Right atrium auricular region (tissue), 2 donors: ENCODE measurements at regions not wholly inside any gene's neighbourhood (a gene's known extent, or its start where the extent isn't known, plus 50 kb on each side); places are given as distances from the start of the nearest gene placed in this dataset.
"Not testable (repeated sequence)": the region's sequence is repeated elsewhere in the genome, so short reads cannot be mapped to it uniquely, and the experiment has no call there.

Experiments used
- DNase-seq: peaks from one replicate; pipeline ENCODE4 v3.0.0-alpha.2; 2019; ENCODE audit warnings: low spot score
- H3K27ac ChIP-seq, 2 donors: fragments of 200-600 bp; sonication (generic); 1 replicate in 1 of 2; 2 replicates in 1 of 2; pipeline ENCODE4 v1.5.1; 2016 to 2019
- H3K27me3 ChIP-seq, 2 donors: fragments of 200-600 bp; sonication (generic); one replicate each; pipeline versions ENCODE4 v1.5.1 to v1.6.0; 2017 to 2019
- H3K36me3 ChIP-seq: fragments of 200-600 bp; sonication (generic); one replicate; pipeline ENCODE4 v1.5.1; 2016
- H3K4me1 ChIP-seq, 2 donors: fragments of 200-600 bp; sonication (generic); one replicate each; pipeline versions ENCODE4 v1.5.1 to v1.6.0; 2017 to 2019
- H3K4me3 ChIP-seq, 2 donors: fragments of 200-600 bp; sonication (generic); 1 replicate in 1 of 2; 2 replicates in 1 of 2; pipeline ENCODE4 v1.5.1; 2017 to 2019; ENCODE audit warnings: mild to moderate bottlenecking in 1 of 2, moderate library complexity in 1 of 2
- H3K9me3 ChIP-seq, 2 donors: fragments of 200-600 bp; sonication (generic); one replicate each; pipeline ENCODE4 v1.5.1; 2019
- TF ChIP-seq, protein P1 (sequence below), 2 donors: fragments of 200-600 bp; sonication (generic); IDR thresholded peaks; one replicate each; pipeline ENCODE4 v1.5.1; 2019; ENCODE audit warnings: antibody characterized with exemption in 2 of 2

DNA sequence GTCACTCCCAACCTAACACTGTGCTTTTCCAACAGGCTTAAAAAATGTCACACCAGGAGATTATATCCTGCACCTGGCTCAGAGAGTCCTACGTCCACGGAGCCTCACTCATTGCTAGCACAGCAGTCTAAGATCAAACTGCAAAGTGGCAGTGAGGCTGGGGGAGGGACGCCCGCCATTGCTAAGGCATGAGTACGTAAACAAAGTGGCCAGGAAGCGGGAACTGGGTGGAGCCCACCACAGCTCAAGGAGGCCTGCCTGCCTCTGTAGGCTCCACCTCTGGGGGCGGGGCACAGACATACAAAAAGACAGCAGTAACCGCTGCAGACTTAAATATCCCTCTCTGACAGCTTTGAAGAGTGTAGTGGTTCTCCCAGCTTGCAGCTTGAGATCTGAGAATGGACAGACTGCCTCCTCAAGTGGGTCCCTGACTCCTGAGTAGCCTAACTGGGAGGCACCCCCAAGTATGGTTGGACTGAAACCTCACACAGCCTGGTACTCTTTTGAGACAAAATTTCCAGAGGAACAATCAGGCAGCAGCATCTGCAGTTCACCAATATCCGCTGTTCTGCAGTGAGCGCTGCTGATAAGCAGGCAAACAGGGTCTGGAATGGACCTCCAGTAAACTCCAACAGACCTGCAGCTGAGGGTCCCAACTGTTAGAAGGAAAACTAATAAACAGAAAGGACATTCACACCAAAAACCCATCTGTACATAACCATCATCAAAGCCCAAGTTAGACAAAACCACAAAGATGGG is 2986.4 kb upstream of the OR11H1 start:
- not testable (repeated sequence) for H3K4me1 ChIP-seq, H3K9me3 ChIP-seq, DNase-seq, H3K27me3 ChIP-seq, H3K36me3 ChIP-seq, H3K27ac ChIP-seq, H3K4me3 ChIP-seq

DNA sequence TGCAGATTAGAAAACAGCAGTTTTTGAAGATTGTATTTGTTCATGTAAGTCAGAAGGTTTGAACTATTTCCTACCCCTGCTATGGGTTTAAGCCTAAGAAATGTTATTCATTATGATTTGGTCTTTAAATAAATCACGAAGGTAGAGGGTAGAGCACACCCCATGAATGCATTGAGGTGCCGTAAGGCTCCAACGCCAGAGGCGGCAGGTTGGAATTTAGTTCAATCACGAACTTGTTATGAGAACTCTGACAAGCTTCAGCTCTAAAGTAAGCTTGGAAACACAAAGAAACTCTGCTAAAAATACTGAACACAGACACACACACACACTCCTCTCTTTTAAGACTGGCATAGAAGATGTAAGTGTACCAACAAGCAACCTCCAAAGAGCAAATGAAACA is 2974.6 kb upstream of the OR11H1 start:
- H3K4me1 ChIP-seq, H3K27me3 ChIP-seq, DNase-seq, H3K4me3 ChIP-seq, H3K36me3 ChIP-seq, H3K9me3 ChIP-seq, H3K27ac ChIP-seq: not testable (repeated sequence)

DNA sequence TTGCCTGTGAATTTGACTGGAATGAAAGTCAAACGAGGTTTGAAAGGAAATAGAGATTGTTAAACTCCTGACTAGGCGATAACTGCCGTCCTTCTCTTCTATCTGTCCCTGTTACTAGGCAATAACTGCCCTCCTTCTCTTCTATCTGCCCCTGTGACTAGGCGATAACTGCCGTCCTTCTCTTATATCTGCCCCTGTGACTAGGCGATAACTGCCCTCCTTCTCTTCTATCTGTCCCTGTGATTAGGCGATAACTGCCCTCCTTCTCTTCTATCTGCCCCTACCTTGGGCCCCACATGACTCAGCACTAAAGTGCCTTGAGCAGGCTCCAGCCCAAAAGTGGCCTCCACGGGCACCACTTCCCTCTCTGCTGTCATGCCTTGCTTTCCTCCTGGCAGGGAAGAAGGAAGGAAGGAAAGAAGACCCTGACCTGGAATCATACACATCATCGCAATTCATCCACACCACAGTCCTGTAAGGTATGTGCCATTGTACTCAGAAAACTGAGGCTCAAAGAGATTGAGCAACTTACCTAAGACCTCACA is 2973.3 kb upstream of the OR11H1 start:
- H3K4me3 ChIP-seq, H3K27ac ChIP-seq, H3K9me3 ChIP-seq, H3K4me1 ChIP-seq, H3K36me3 ChIP-seq, H3K27me3 ChIP-seq, DNase-seq: not testable (repeated sequence)

DNA sequence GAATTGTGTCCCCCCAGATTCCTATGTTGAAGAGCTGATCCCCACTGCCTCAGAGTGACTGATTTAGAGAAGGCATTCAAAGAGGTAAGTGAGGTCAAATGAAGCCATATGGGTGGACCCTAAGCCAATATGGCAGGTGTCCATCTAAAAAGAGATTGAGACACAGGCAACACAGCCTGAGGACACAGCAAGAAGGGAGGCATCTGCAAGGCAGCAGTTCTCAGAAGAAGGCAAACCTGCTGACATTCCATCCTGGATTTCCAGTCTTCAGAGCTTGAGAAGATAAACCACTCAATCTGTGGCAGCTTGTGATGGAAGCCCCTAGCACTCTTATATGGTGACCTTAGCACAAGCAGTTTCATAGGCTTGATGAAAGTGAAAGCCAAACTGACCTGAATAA is 2956.5 kb upstream of the OR11H1 start:
- H3K4me3 ChIP-seq, H3K9me3 ChIP-seq, H3K36me3 ChIP-seq, H3K27ac ChIP-seq, H3K27me3 ChIP-seq, H3K4me1 ChIP-seq, DNase-seq: not testable (repeated sequence)

DNA sequence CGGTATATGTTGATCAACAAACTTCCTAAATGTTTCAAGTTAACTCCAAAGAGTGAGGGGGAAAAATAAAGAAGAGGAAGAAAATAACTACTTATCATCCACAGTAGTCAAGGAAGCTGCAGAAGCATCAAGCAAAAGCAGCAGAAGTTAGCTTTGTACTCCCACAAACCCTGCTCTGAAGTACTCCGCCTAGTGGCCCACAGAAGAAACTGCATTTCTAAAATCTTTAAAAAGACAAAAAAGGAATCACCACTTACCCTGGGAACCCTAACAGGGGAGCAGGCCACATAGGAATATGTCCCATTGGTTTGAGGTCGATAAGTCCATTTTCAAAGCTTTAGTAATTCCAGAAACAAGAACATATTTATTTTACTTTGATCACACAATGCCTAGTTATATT is 2948.3 kb upstream of the OR11H1 start:
- H3K4me3 ChIP-seq, H3K4me1 ChIP-seq, H3K27me3 ChIP-seq, H3K27ac ChIP-seq, H3K9me3 ChIP-seq, DNase-seq, H3K36me3 ChIP-seq: not testable (repeated sequence)

DNA sequence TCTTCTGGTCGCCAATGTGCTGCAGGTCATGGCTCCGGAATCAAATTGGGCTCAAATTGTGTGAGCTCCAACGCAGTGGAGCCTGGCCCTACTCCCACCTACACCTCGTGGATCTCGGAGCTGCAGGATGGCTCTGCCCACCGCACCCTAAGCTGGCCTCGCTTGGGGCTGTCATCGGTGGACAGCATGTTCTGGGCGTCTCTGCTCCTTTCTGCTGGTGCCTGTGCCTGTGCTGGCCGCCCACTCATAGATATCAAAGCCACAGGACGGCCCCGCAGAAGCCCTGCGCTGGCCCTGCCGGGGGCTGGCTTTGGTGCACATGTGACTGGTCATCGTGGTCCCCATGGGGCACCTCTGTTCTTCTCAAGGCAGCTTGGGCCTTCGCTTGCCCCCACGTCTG is 2943.5 kb upstream of the OR11H1 start:
- not testable (repeated sequence) for H3K27ac ChIP-seq, DNase-seq, H3K9me3 ChIP-seq, H3K36me3 ChIP-seq, H3K27me3 ChIP-seq, H3K4me1 ChIP-seq, H3K4me3 ChIP-seq

DNA sequence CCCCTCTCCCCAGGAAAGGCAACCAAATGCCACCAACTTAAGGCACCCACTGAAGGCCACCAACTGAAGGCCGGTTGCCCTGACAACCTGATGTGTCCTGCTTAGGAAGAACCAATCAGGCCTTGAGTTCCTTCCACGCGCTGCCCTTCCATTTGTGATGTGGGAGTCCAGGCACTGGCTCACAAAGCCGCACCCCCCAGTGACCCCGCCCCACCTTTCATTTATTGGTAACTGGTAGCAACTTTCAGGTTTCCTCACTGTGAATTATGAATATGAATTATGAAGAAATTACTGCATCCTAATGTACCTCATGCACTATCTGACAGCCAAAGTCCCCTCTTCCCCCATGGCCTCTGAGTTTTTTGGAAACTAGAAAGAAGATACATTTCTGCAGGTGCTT is 2943.1 kb upstream of the OR11H1 start:
- H3K27ac ChIP-seq, H3K27me3 ChIP-seq, H3K36me3 ChIP-seq, H3K4me1 ChIP-seq, DNase-seq, H3K9me3 ChIP-seq, H3K4me3 ChIP-seq: not testable (repeated sequence)

DNA sequence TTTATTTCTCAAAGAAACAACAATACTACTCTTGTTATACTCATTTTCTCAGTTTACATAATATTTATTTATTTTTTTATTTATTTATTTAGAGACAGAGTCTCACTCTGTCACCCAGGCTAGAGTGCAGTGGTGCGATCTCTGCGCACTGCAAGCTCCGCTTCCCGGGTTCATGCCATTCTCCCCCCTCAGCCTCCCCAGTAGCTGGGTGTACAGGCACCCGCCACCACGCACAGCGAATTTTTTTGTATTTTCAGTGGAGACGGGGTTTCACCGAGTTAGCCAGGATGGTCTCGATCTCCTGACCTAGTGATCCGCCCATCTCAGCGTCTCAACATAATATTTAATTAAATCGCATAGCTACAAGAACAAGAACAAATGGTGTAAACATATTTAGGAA is 2932.3 kb upstream of the OR11H1 start:
- H3K9me3 ChIP-seq = peaks cover 0 to 33% of the 10 kb centered on the region in 2 donors
- H3K27me3 ChIP-seq, H3K36me3 ChIP-seq, H3K4me1 ChIP-seq, DNase-seq, H3K4me3 ChIP-seq, H3K27ac ChIP-seq: not testable (repeated sequence)

DNA sequence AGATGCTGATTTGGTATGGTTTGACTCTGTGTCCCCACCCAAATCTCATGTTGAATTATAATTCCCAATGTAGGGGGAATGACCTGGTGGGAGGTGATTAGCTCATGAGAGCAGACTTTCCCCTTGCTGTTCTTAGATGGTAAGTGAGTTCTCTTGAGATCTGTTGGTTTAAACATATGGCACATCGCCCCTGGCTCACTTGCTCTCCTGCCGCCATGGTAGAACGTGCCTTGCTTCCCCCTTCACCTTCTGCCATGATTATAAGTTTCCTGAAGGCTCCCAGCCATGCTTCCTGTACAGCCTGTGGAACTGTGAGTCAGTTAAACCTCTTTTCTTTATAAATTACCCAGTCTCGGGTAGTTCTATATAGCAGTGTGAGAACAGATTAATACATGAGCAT is 2930.2 kb upstream of the OR11H1 start:
- DNase-seq, H3K27me3 ChIP-seq, H3K4me1 ChIP-seq, H3K4me3 ChIP-seq, H3K27ac ChIP-seq, H3K36me3 ChIP-seq: not testable (repeated sequence)
- peaks cover 0 to 26% of the 10 kb centered on the region in 2 donors for H3K9me3 ChIP-seq

DNA sequence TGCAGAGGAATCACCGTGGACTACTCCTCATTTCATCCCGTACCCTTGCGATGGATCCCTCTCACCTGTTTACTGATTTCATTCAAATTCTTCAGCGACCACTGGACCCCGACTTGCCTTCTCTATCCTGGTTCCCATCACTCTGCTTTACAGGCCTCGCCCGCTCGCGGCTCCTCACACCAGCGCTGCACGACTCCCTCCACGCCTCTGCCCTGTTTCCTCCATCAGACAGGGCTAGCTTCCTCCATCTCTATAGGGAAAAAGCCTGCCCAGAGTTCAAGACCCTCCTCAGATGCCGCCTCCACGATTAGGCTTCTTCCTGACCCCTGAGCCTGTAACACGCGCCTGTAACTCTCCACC is 2926.5 kb upstream of the OR11H1 start:
- H3K27ac ChIP-seq, DNase-seq: not testable (repeated sequence)
- peak overlapping the region; percentile 11 to 27 for H3K4me3 ChIP-seq

DNA sequence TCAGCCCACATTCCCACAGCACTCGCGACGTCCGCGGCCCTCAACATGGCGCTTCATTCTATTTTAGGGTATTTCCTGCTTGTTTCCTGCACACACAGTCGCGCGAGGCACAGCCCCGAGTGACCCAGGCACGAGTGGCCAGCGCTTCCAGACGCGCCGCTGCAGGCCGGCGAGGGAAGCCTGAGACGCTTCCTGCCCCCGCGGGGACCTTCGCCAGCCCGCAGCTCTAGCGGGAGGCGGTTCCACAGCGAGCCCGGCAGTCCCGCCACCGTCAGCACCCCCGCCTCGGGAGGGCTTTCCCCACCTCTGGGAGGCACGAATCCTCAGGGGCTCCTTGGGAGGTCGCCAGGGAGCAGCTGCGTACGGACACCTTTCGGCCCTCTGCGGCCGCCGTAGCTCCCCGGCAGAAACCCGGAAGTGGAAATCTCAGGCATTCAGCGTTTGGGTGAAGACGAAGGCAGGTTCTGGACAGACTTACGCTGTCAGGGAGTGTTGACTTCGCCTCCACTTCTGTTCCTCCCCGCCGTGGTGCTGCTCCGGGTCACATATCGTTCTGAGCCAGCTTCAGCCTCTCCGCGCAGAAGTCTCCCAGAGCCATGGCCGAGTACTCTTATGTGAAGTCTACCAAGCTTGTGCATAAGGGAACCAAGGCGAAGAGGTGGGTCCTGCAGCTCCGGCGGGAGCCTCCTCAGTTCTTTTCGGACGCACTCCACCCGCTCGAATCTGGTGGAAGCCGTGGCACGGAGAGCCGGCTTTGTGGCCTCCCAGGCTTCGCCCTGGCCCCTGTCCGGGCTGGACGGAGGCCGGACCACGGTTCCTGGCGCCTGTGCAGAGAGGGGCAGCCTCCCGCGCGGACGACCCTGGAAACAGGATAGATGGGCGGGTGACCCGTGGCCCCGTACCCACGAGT is 2925.9 kb upstream of the OR11H1 start:
- no peaks in the 10 kb centered on the region for H3K36me3 ChIP-seq
- H3K27me3 ChIP-seq = no peaks in the 10 kb centered on the region
- H3K27ac ChIP-seq = no peak overlapping the region
- no peaks in the 10 kb centered on the region for H3K4me1 ChIP-seq
- no peak for DNase-seq
- H3K4me3 ChIP-seq = peak overlapping the region; percentile 11 to 27
- TF ChIP-seq, protein P1, sequence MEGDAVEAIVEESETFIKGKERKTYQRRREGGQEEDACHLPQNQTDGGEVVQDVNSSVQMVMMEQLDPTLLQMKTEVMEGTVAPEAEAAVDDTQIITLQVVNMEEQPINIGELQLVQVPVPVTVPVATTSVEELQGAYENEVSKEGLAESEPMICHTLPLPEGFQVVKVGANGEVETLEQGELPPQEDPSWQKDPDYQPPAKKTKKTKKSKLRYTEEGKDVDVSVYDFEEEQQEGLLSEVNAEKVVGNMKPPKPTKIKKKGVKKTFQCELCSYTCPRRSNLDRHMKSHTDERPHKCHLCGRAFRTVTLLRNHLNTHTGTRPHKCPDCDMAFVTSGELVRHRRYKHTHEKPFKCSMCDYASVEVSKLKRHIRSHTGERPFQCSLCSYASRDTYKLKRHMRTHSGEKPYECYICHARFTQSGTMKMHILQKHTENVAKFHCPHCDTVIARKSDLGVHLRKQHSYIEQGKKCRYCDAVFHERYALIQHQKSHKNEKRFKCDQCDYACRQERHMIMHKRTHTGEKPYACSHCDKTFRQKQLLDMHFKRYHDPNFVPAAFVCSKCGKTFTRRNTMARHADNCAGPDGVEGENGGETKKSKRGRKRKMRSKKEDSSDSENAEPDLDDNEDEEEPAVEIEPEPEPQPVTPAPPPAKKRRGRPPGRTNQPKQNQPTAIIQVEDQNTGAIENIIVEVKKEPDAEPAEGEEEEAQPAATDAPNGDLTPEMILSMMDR (IDR thresholded peaks at IDR 0.05) = no peak
- H3K9me3 ChIP-seq = peaks cover 0 to 18% of the 10 kb centered on the region in 2 donors

More for the DNA sequence above, 2926.5 kb upstream of the OR11H1 start:
- H3K36me3 ChIP-seq, H3K27me3 ChIP-seq, H3K4me1 ChIP-seq: not testable (repeated sequence)
- H3K9me3 ChIP-seq = peaks cover 0 to 18% of the 10 kb centered on the region in 2 donors

DNA sequence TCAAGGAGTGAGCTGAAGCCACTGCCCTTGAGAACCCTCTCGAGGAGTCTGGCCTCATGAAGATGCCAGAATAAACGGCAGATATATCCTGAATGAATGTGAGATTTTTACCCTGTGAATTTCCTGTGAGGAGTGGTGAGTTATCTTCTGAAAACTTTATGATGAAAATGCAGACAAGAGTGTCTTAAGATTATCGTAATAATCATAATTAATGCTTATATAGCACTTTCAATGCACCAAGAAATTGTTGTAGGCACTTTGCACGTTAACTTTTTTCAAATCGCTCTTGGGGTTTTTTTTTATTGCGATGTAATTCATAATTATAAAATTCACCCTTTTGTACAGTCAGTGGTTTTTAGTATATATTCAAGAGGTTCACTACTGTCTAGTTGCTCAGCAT is 2924.6 kb upstream of the OR11H1 start:
- DNase-seq, H3K36me3 ChIP-seq, H3K4me1 ChIP-seq, H3K27ac ChIP-seq, H3K27me3 ChIP-seq, H3K4me3 ChIP-seq: not testable (repeated sequence)
- peaks cover 0 to 12% of the 10 kb centered on the region in 2 donors for H3K9me3 ChIP-seq

DNA sequence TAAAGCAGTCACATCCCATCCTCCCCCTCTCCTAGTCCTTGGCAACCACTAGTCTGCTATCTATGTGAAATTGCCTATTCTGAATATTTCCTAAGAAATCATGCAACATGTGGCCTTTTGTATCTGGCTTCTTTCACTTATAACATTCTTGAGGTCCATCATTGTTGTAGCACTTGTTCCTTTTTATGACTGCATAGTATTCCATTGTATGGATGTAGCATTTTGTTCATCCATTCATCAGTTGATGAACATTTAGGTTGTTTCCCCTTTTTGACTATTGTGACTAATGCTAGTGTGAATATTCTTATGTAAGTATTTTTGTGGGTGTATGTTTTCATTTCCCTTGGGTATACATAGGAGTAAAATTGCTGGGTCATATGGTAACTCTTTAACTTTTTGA is 2924.2 kb upstream of the OR11H1 start:
- peaks cover 0 to 12% of the 10 kb centered on the region in 2 donors for H3K9me3 ChIP-seq
- H3K27ac ChIP-seq, H3K27me3 ChIP-seq, H3K36me3 ChIP-seq, DNase-seq, H3K4me3 ChIP-seq, H3K4me1 ChIP-seq: not testable (repeated sequence)

DNA sequence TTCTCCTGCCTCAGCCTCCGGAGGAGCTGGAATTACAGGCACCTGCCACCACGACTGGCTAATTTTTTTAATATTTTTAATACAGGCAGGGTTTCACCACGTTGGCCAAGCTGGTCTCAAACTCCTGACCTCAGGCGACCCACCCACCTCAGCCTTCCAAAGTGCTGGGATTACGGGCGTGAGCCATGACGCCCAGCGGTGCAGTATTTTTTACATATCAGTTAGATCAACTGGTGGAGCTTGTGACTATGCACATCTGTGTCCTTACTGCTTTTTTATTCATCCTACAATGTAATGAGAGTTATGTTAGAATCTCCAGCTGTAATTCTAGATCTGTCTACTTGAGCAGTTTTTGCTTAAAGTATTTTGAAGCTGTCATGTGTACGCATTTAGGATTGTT is 2919.5 kb upstream of the OR11H1 start:
- not testable (repeated sequence) for H3K4me1 ChIP-seq, DNase-seq, H3K36me3 ChIP-seq, H3K27ac ChIP-seq, H3K4me3 ChIP-seq, H3K27me3 ChIP-seq, H3K9me3 ChIP-seq
